Right cardiac atrium (tissue), 5 donors: ENCODE measurements at regions not wholly inside any gene's neighbourhood (a gene's known extent, or its start where the extent isn't known, plus 50 kb on each side); places are given as distances from the start of the nearest gene placed in this dataset.

Experiments
- ATAC-seq, 2 donors: fragments of 200-7000 bp; cut with Tn5 transposase; one replicate each; pipeline versions ENCODE4 v1.8.0 to v1.9.1; 2020; ENCODE audit warnings: moderate library complexity in 2 of 2, mild to moderate bottlenecking in 1 of 2
- DNase-seq, 3 donors: peaks; one replicate each; pipeline ENCODE4 v3.0.0-alpha.2; 2020
- H3K27ac ChIP-seq: one replicate; pipeline ENCODE4 v1.5.1; 2013; ENCODE audit warnings: mild to moderate bottlenecking, low read length, control low read depth, moderate library complexity
- H3K27me3 ChIP-seq: one replicate; pipeline ENCODE4 v1.6.1; 2013; ENCODE audit not compliant: control insufficient read depth, insufficient read depth
- H3K4me1 ChIP-seq: one replicate; pipeline ENCODE4 v1.6.1; 2013; ENCODE audit warnings: low read length; ENCODE audit not compliant: control insufficient read depth, insufficient read depth
- H3K4me3 ChIP-seq: one replicate; pipeline ENCODE4 v1.5.1; 2013; ENCODE audit warnings: low read length, control low read depth
- H3K9me3 ChIP-seq: one replicate; pipeline ENCODE4 v1.6.1; 2013; ENCODE audit warnings: low read length; ENCODE audit not compliant: control insufficient read depth
- WGBS: extraction: QIAGEN DNeasy Blood & Tissue Kit; methylation state at CpG from one replicate; pipeline ENCODE4 v1.1.7; 2013; 5-methylcytosine and 5-hydroxymethylcytosine counted together
- intact Hi-C, 4 donors: fragments of 100-400 bp; cut with DNase I; formaldehyde crosslinking; loops; one replicate each; pipeline versions ENCODE4 v1.11.0 to v1.14.0; 2022 to 2023
- donor health status: healthy with polysubstance abuse.
- donor health status: DM: no; HTN: yes; CAD: no.
- donor health status: DM: no; HTN: no; CAD: no.
- donor health status: DM: no; HTN: yes; CAD: no; lungs with severe emphysema.
- donor health status: DM: yes; HTN: yes; CAD: no.

- Histone ChIP-seq H3K4me3 (no peak overlapping the region), H3K9me3 (no peaks in the 10 kb centered on the region), H3K27me3 (peaks cover 2% of the 10 kb centered on the region), H3K4me1 (no peaks in the 10 kb centered on the region), H3K27ac (no peak overlapping the region)
- peak in 1 of 3 donors; percentile 52 for DNase-seq
- WGBS: 11% methylated on average over 36 of the region's 36 CpGs
- ATAC-seq: no peak
- intact Hi-C loops: no loop called here
Measured at GRCh38 chr17:6893382-6894205, 62.1 kb upstream of the TEKT1 start.

GRCh38 chr17:6894206-6894528 is 62.6 kb upstream of the TEKT1 start:
- Histone ChIP-seq H3K9me3 (no peaks in the 10 kb centered on the region), H3K4me1 (no peaks in the 10 kb centered on the region), H3K27ac (no peak overlapping the region), H3K27me3 (peaks cover 2% of the 10 kb centered on the region), H3K4me3 (no peak overlapping the region)
- DNase-seq (peak in 1 of 3 donors; percentile 40), ATAC-seq (no peak)
- intact Hi-C loops: no loop called here
- 5% methylated on average over 18 of the region's 18 CpGs for WGBS

GRCh38 chr17:6901086-6901485 is 69.6 kb upstream of the TEKT1 start:
- Histone ChIP-seq H3K4me1 (no peaks in the 10 kb centered on the region), H3K9me3 (no peaks in the 10 kb centered on the region), H3K4me3 (no peak overlapping the region), H3K27ac (no peak overlapping the region), H3K27me3 (peaks cover 2% of the 10 kb centered on the region)
- no peak for ATAC-seq
- no peak for DNase-seq
- intact Hi-C loops: no loop called here
- 76% methylated on average over 3 of the region's 3 CpGs for WGBS

GRCh38 chr17:6903326-6903900 is 71.9 kb upstream of the TEKT1 start:
- DNase-seq (no peak), ATAC-seq (no peak)
- WGBS: 83% methylated on average over 7 of the region's 7 CpGs
- Histone ChIP-seq H3K27me3 (no peaks in the 10 kb centered on the region), H3K4me3 (no peak overlapping the region), H3K9me3 (no peaks in the 10 kb centered on the region), H3K27ac (no peak overlapping the region), H3K4me1 (no peaks in the 10 kb centered on the region)
- intact Hi-C loops: no loop called here

GRCh38 chr17:6908807-6909206 is 77.3 kb upstream of the TEKT1 start:
- intact Hi-C loops: no loop called here
- Histone ChIP-seq H3K4me3 (no peak overlapping the region), H3K4me1 (peaks cover 3% of the 10 kb centered on the region), H3K27me3 (no peaks in the 10 kb centered on the region), H3K9me3 (no peaks in the 10 kb centered on the region), H3K27ac (no peak overlapping the region)
- ATAC-seq (no peak), DNase-seq (peak in 1 of 3 donors; percentile 59)
- WGBS: 92% methylated on average over 5 of the region's 5 CpGs

GRCh38 chr17:6910987-6911603 is 79.6 kb upstream of the TEKT1 start:
- 5% methylated on average over 2 of the region's 2 CpGs for WGBS
- no peaks in the 10 kb centered on the region for H3K27me3 ChIP-seq
- no peak overlapping the region for H3K27ac ChIP-seq
- H3K4me3 ChIP-seq: no peak overlapping the region
- intact Hi-C loops: loop anchor here (5.0 to 10.0 kb wide), 5 partner anchors 91 to 226 kb away; partner anchors contain the start of gene BCL6B (in 1 of the 4)
- H3K9me3 ChIP-seq: no peaks in the 10 kb centered on the region
- DNase-seq: no peak
- ATAC-seq: no peak
- peaks cover 3% of the 10 kb centered on the region for H3K4me1 ChIP-seq

- no peaks in the 10 kb centered on the region for H3K9me3 ChIP-seq
- intact Hi-C loops: loop anchor here (5.0 to 10.0 kb wide), 5 partner anchors 90 to 225 kb away; partner anchors contain the start of gene BCL6B (in 1 of the 4)
- H3K27me3 ChIP-seq: no peaks in the 10 kb centered on the region
- DNase-seq (no peak), ATAC-seq (no peak)
- no peak overlapping the region for H3K4me3 ChIP-seq
- no peak overlapping the region for H3K27ac ChIP-seq
- H3K4me1 ChIP-seq: peaks cover 3% of the 10 kb centered on the region
- WGBS: 48% methylated on average over 13 of the region's 13 CpGs
Measured at GRCh38 chr17:6912110-6913051, 80.9 kb upstream of the TEKT1 start.

GRCh38 chr17:6913608-6914443 is 82.0 kb upstream of the ALOX12 start:
- Histone ChIP-seq H3K27ac (no peak overlapping the region), H3K27me3 (no peaks in the 10 kb centered on the region), H3K4me1 (peaks cover 3% of the 10 kb centered on the region), H3K9me3 (no peaks in the 10 kb centered on the region), H3K4me3 (peak overlapping the region; percentile 48)
- WGBS: 23% methylated on average over 32 of the region's 32 CpGs
- intact Hi-C loops: loop anchor here (5.0 to 10.0 kb wide), 5 partner anchors 88 to 223 kb away; partner anchors contain the start of gene BCL6B (in 1 of the 4)
- peak; percentile 77 to 87 for ATAC-seq
- DNase-seq: peak; percentile 78 to 92 (median 88)

GRCh38 chr17:6914711-6915110 is 81.1 kb upstream of the ALOX12 start:
- intact Hi-C loops: loop anchor here (5.0 to 10.0 kb wide), 5 partner anchors 88 to 223 kb away; partner anchors contain the start of gene BCL6B (in 1 of the 4)
- no peak for ATAC-seq

GRCh38 chr17:6915620-6916019 is 80.2 kb upstream of the ALOX12 start:
- H3K4me1 ChIP-seq: peaks cover 3% of the 10 kb centered on the region
- ATAC-seq: no peak
- H3K9me3 ChIP-seq: no peaks in the 10 kb centered on the region
- H3K4me3 ChIP-seq: no peak overlapping the region
- no peaks in the 10 kb centered on the region for H3K27me3 ChIP-seq
- DNase-seq: no peak
- no peak overlapping the region for H3K27ac ChIP-seq
- intact Hi-C loops: loop anchor here in 1 of 4 donors (10.0 kb wide), 1 partner anchor 219 kb away; no protein-coding TSS in a partner anchor
- WGBS: 66% methylated on average over 4 of the region's 4 CpGs

More at GRCh38 chr17:6914711-6915110, 81.1 kb upstream of the ALOX12 start:
- Histone ChIP-seq H3K9me3 (no peaks in the 10 kb centered on the region), H3K4me3 (no peak overlapping the region), H3K27ac (no peak overlapping the region), H3K27me3 (no peaks in the 10 kb centered on the region), H3K4me1 (peaks cover 3% of the 10 kb centered on the region)
- 43% methylated on average over 6 of the region's 6 CpGs for WGBS
- DNase-seq: peak in 1 of 3 donors; percentile 55
